Activated gamma-delta T cell treated with Interleukin-2 at 50 U/mL for 16 hours (primary cell): ENCODE measurements at regions not wholly inside any gene's neighbourhood (a gene's known extent, or its start where the extent isn't known, plus 50 kb on each side); places are given as distances from the start of the nearest gene placed in this dataset.

Experiments
- DNase-seq: peaks from one replicate; pipeline ENCODE4 v3.0.0-alpha.2; 2020

DNA sequence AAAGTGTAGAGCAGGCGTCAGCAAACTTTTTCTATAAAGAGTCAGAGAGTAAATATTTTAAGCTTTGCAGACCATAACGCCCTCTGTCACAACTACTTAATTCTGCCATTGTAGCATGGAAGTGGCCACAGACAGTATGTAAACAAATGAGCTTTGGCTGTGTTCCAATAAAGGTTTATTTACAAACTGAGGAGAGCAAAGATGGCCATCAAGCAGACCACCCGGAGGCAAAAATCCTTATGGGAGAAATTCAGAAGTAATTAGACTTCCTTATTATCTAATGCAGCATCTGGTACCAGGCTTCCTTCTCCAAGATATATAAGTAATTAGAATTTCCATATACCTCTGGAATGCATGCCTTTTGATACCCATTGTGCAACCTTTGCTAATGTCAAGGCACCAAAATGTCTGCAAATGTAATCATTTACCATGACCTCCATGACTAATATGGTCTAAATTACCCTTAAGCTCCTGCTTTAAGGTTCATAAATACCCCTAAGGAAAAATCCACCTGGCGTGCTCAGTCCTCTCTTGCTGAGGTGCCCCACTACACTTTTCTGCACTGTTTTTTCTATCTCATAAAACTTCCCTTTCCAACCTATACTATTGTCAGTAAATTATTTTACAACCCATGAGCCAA lies 377.8 kb downstream of the MATN1 start:
- no peak for DNase-seq

- no peak for DNase-seq
Measured at GRCh38 chr1:30343562-30343961, 379.8 kb downstream of the MATN1 start.

GRCh38 chr1:30342535-30343141 lies 380.7 kb downstream of the MATN1 start:
- no peak for DNase-seq

- DNase-seq, result no peak
Measured at GRCh38 chr1:30340934-30341333, 382.5 kb downstream of the MATN1 start.

- DNase-seq, result no peak
Measured at GRCh38 chr1:30339866-30340265, 383.5 kb downstream of the MATN1 start.

DNA sequence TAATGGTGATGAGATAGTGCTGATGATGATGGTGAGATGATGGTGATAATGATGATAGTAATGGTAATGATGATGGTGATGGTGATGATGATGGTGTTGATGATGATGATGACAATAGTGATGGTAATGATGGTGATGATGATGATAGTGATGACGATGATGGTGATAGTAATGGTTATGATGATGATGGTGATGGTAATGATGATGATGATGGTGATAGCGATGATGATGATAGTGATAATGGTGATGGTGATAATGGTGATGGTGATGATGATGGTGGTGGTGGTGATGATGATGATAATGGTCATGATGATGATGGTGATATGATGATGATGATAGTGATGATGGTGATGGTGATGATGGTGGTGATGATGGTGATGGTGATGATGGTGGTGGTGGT lies 384.6 kb downstream of the MATN1 start:
- DNase-seq, result no peak

DNA sequence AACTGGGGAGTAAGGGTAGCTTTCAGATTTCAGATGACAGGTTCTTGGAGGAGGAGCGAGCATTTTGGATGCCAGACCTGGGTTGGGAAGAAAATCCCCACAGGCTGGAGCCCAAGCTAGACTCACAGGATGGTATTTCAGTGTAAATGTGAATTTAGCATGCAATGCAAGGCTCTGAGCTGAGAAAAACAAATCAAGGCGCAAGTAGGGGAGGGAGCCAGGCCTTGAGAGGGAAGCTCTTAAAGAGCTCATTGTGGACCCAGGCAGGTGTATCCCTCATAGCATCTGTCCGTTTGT lies 386.1 kb downstream of the MATN1 start:
- DNase-seq, result no peak

DNA sequence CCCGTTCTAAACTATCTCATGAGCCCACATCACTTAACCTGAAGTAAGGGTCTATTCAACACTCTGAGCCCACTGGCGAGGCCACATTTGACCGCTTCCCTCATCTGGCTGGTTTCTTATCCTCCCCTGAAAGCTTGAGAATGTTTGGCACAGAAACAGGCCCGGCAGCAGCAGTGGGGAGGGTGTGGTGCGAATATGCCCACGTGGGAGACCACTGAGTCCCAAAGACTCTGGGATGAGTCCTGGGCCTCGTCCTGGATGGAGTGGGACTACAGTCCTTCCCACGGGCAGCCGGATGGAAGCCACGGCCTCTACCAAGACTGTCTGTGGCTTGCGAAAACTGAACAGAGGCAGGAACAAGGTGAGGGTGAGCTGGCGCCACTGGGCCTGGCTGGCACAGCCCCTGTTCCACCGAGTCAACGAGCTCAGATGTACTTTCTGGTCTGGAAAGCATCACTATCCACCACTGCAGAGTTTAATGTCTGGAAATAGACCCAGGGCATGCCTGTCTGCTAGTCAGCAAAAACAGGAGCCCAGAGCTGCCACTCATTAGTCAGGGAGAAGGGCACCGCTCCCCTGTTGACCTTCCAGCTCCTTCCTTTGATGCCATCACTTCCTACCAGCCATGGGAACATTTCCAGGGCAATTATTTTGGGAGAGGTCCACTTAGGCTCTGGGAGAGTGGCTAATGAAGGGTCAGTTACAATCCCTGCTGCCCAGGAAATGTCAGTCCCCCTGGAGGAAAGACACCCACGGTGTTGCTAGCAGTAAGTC lies 386.6 kb downstream of the MATN1 start:
- no peak for DNase-seq

DNA sequence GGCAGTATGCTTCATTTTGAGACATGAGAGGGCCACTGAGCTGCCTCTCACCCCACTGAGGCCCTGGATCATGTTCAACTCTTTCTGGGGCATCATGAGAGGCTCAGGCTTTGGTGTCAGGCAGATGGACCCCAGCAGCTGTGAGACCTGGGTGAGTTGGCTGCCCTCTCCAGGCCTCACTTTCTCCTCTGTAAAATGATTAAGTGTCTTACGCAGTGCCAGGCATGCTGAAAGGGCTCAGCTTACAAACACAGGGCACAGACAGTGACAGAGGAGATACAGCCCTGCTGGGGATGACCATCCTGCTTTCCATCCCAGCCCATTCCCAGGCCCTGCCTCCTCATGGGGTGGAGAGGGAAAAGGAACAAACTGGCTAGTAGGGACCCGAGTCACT lies 387.4 kb downstream of the MATN1 start:
- no peak for DNase-seq

- DNase-seq, result no peak
Measured at GRCh38 chr1:30335389-30335996, 387.9 kb downstream of the MATN1 start.

DNA sequence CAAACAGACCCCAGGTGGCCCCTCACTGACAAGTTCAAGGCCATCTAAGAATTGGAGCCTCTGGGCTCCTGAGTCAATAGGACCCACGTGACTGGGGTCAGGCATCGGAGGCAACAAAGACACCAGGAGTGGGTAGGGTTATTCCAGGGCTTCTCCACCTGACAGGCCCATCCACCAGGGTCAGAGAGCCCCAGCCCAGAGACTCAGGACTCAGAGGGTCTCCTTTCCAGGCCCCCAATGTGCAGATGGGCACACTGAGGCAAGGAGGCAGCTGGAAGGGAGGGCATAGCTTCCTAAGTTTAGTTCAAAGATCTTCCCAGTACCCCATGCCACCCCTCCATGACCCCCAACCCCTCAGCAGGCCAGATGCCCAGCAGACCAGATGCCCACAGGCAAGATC lies 388.6 kb downstream of the MATN1 start:
- DNase-seq, result no peak

DNA sequence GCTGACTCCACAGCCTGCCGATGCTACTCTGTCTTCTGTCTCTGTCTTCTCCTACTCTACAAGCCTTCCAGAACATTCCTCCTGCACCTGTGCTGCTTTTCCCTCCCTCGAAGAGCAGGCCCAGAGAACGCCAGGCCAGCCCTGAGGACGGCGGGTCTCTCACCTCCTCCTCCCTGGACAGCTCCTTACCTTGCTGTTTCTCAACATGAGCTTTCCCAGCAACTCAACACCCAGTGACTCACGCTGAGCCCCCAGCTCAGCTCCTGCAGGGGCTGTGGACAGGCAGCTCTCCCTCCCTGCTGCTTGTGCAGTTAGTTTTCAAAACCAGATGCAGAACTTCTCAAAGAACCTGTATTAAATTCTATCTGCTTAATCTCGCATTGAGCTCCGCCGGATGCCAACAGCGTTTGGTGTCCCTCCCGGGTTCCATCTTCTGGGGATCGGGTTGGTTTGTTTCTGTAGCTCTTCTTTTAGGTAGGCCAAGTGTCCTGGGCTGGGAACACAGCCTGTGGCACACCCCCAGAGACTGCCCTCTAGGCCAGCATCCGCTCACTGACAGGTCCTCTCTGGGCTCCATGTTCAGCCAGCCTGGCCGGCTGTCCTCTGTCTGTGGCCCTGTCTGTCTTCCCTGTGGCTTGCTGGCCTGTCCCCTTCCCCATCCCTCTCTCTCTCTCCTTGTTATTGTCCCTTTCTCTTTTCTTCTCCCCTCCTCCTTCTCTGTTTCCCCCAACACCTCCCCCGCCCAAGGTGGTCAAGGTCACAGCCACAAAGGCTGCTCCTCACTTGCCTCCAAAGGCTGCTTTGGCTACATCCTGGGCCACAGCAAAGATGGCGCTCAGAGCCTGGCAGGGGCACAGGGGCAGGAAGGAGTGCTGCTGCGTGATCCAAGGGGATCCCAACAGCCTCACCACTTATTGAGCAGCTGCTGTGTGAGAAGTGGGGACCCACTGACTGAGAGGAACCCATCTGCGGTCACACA lies 391.0 kb downstream of the MATN1 start:
- DNase-seq, result no peak

- DNase-seq, result no peak
Measured at GRCh38 chr1:30331415-30332065, 391.8 kb downstream of the MATN1 start.

- no peak for DNase-seq
Measured at GRCh38 chr1:30330644-30331043, 392.7 kb downstream of the MATN1 start.

DNA sequence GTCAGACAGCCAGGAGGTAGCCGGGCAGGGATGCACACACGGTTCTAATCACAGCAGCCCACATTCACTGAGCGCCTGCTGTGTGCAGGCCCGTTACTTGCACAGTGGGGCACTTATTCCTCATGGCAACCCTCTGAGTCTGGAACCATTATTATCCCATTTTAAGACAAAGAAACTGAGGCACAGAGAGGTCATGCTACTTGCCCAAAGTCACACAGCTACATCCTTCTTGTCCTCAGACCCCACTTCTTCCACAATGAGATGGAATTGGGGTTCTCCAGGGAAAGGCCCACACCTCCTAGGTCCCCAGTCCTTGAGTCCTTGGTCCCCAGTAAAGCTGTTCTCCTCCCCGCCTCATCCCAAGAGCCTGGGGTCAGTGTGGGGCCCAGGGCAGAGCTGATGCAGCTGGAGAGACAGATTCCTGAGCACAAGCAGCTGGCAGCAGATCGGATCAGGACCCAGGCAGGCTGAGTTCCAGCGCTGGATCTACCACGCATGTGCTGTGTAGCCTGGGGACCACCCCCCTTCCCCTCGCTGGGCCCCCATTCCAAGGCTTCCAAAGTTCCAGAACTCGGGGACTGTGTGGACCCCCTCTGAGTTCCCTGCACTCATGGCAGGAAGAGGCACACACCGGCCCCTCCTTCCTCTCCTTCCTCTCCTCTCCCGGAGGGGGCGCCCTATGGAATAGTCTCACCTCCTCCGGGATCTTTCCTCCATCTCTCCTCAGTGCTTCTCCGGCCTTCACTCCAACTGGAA lies 393.4 kb downstream of the MATN1 start:
- no peak for DNase-seq

DNA sequence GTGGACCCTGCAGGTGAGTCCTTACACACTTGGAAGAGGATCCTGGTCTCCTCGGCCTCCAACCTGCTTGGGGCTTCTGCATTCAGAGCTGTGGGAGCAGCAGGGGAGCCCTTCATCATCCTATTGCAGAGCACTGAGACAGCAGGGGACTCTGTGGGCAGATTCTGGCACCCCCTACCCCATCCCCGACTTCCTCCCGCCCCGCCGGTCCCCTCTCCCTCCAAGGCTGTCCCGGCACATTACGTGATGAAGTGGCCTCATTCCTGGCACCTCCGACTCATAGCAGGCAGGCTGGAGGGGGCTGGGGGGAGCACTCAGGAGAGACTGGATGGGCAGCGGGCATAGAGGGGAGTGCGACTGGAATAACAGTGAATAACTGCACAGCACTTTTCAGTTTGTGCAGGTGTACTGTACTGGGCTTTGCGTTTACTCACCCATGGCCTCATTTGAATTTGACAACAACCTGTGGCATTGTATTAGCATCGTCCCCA lies 394.1 kb downstream of the MATN1 start:
- DNase-seq, result no peak

DNA sequence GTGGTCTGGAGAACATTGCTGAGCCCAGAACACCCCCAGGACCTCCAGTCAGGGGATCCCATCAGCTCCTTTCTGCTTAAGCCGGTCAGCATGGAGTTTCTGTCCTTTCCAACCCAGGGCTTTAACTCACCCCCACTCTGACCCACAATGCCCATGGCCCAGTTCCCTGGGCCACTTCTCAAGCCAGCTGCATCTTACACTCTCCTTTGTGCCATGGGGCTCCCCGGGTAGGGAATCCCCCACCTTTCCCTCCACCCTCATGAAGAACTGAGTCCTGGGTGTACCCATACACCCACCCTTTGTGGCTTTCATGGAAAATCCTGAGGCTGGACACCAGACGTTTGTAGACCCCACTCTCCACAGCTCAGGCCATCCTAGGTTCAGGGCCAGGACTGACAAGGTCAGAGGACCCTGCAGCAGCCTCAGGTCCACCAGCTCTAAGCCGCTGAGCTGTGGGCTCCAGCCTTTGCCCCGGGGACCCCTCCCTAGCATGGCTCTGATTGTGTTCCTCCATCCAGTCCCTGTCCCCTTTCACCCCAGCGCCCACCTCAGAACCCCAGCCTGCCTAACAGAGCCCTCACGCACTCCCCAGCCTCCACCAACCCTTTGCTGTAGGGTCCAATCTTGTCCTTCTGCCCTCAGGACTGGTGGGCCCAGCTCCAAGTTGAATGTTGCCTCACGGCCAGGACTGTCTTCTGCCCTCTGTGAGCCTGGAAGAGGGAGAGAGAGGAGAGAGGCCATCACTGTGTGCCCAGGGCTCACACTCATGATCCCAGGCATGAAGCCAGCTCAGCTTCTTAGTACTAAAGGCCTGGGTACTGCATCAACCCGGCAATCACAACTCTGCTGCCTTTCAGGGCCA lies 394.8 kb downstream of the MATN1 start:
- DNase-seq, result no peak

GRCh38 chr1:30328100-30328370 lies 395.4 kb downstream of the MATN1 start:
- no peak for DNase-seq

DNA sequence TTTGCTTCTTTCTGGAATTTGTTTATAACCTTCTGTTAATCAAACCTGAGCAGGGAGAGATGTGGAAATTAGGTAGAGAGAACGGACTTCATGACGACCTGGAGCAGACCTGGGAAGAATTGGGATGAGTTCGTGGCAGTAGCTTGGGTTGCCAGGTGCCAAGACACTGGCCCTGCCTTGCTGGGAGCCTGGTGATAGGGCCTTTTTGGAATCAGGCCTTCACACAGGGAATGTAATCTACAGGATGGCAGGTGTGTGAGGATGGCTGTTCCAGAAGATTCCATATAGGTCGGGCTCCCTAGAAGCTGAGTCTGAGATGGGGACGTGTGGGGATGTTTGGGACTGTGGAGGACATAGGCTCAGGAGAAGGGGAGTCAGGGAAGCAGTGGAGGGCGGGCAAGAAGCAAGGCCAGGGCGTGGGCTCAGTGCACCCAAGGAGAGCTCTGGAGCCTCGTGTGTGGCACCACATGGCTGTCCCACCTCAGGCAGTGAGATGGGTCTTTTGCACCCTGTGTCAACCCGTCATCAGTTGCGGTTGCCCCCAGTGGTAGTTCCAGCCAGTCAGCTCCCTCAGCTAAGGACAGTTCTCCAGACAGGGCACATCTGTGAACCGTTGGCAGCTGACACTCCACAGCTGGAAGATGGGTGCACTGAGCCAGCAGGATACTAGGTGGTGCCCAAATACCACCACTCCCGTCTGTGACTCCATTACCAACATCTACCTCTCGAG lies 395.9 kb downstream of the MATN1 start:
- no peak for DNase-seq

- DNase-seq, result no peak
Measured at GRCh38 chr1:30325999-30326398, 397.4 kb downstream of the MATN1 start.
